Body of pancreas (tissue), 4 donors: ENCODE measurements at regions not wholly inside any gene's neighbourhood (a gene's known extent, or its start where the extent isn't known, plus 50 kb on each side); places are given as distances from the start of the nearest gene placed in this dataset.

Experiments
- POLR2A ChIP-seq, 3 donors: fragments of 450-650 bp; IDR thresholded peaks; one replicate each; pipeline ENCODE4 v1.6.1; 2016; ENCODE audit warnings: antibody characterized with exemption in 3 of 3, mild to moderate bottlenecking in 2 of 3
- TF ChIP-seq, protein P1 (sequence below), 7 experiments: fragments of 450-650 bp in 4 of 7; fragments of 200-600 bp in 3 of 7; sonication (generic) in 3 of 7; IDR thresholded peaks; one replicate each; pipeline ENCODE4 v1.5.1; 2016 to 2019; ENCODE audit warnings: antibody characterized with exemption in 7 of 7

DNA sequence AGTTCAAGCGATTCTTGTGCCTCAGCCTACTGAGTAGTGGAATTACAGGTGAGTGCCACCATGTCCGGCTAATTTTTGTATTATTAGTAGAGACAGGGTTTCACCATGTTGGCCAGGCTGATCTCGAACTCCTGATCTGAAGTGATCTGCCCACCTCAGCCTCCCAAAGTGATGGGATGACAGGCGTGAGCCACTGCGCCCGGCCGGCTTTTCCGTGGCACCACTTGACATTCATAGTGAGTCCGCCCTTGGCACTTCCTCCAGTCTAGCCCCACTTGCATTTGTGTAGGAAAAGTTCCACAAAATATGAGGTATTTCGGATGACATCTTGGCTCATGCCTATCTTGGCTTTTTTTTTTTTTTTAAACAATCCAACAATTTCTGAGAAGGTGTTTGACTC, 128.1 kb upstream of the ACBD5 start:
- TF ChIP-seq, protein P1, sequence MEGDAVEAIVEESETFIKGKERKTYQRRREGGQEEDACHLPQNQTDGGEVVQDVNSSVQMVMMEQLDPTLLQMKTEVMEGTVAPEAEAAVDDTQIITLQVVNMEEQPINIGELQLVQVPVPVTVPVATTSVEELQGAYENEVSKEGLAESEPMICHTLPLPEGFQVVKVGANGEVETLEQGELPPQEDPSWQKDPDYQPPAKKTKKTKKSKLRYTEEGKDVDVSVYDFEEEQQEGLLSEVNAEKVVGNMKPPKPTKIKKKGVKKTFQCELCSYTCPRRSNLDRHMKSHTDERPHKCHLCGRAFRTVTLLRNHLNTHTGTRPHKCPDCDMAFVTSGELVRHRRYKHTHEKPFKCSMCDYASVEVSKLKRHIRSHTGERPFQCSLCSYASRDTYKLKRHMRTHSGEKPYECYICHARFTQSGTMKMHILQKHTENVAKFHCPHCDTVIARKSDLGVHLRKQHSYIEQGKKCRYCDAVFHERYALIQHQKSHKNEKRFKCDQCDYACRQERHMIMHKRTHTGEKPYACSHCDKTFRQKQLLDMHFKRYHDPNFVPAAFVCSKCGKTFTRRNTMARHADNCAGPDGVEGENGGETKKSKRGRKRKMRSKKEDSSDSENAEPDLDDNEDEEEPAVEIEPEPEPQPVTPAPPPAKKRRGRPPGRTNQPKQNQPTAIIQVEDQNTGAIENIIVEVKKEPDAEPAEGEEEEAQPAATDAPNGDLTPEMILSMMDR (IDR thresholded peaks at IDR 0.05) = no peak
- no peak for TF ChIP-seq POLR2A (IDR thresholded peaks at IDR 0.05)
